ENCODE measurements at regions not wholly inside any gene's neighbourhood (a gene's known extent, or its start where the extent isn't known, plus 50 kb on each side); places are given as distances from the start of the nearest gene placed in this dataset.

DNA sequence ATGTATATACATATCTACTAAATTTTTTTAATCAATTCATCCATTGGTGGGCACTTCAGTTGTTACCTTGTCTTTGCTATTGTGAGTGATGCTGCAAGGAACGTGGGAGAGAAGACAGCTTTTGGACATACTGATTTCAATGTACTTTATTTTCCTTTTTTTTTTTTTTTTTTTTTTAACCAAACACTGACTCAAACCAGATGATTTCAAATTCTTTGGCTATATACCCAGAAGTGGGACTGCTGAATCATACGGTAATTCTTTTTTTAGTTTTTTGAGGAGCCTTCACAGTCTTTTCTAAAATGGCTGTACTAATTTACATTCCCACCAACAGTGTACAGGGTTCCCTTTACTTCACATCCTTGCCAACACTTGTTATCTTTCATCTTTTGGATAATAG lies 204.7 kb downstream of the INSIG2 start:
- H2AFZ ChIP-seq (ENCODE audit: low read length), result no peak overlapping the region
- no peaks in the 10 kb centered on the region for H3K4me1 ChIP-seq (ENCODE audit: insufficient read depth, low read length, severe bottlenecking)
- no peaks in the 10 kb centered on the region for H3K36me3 ChIP-seq (ENCODE audit: insufficient read depth, low read length)
- H4K20me1 ChIP-seq (ENCODE audit: insufficient read depth, low read length), result no peaks in the 10 kb centered on the region
- H3F3A ChIP-seq (ENCODE audit: insufficient read depth, low read length), result no peaks in the 10 kb centered on the region
- H3K27me3 ChIP-seq (ENCODE audit: insufficient read depth, low read length), result no peaks in the 10 kb centered on the region
- no peak overlapping the region for H3K4me2 ChIP-seq (ENCODE audit: low read length)
- H3K9ac ChIP-seq (ENCODE audit: low read length), result no peak overlapping the region
- H3K79me2 ChIP-seq (ENCODE audit: insufficient read depth, low read length), result no peaks in the 10 kb centered on the region
- no peaks in the 10 kb centered on the region for H3K9me2 ChIP-seq (ENCODE audit: low read depth, low read length)
- H3K9me3 ChIP-seq (ENCODE audit: low read length), result no peaks in the 10 kb centered on the region
- H3K4me3 ChIP-seq (ENCODE audit: low read depth, low read length, poor library complexity, severe bottlenecking), result no peak overlapping the region
- no peak for TF ChIP-seq EZH2 (IDR thresholded peaks at IDR 0.05; ENCODE audit: borderline replicate concordance, low read length)
- no peak for TF ChIP-seq CTCF (IDR thresholded peaks at IDR 0.05; ENCODE audit: low read length)
- no peak overlapping the region for H3K27ac ChIP-seq (ENCODE audit: low read depth, low read length, poor library complexity, severe bottlenecking)

DNA sequence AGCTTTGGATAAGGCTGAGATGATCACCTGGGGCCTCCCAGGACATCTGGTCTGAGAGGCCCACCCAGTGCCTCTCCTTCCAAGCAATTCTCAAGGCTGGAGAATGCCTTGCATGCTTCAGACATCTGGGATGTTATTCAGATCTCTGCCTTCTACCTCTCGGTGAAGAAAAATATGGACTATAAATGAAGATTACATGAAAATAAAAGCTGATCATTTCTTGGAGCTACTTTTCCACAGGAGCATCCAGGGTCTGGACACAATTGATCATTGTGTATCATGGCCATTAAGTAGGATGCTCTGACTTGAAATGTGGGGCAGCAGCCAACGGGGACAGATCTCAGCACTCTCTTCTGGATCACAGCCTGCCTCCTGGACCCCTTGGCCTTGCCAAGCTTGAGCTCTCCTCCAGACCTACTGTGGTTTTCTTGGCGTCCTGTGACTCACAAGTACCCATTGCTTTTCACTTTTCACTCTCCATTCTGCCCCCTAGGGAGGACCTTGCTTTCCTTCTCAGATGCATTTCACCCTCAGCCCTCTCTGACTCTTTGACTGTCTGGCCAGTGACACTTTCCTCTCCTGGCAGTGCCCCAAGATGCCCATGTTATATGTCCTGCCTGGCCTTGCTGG lies 203.1 kb downstream of the INSIG2 start:
- no peaks in the 10 kb centered on the region for H3K27me3 ChIP-seq (ENCODE audit: insufficient read depth, low read length)
- no peaks in the 10 kb centered on the region for H3K36me3 ChIP-seq (ENCODE audit: insufficient read depth, low read length)
- H2AFZ ChIP-seq (ENCODE audit: low read length), result no peak overlapping the region
- no peaks in the 10 kb centered on the region for H3K9me2 ChIP-seq (ENCODE audit: low read depth, low read length)
- no peak overlapping the region for H3K27ac ChIP-seq (ENCODE audit: low read depth, low read length, poor library complexity, severe bottlenecking)
- H3K4me1 ChIP-seq (ENCODE audit: insufficient read depth, low read length, severe bottlenecking), result no peaks in the 10 kb centered on the region
- H3K4me2 ChIP-seq (ENCODE audit: low read length), result no peak overlapping the region
- H3K4me3 ChIP-seq (ENCODE audit: low read depth, low read length, poor library complexity, severe bottlenecking), result no peak overlapping the region
- no peak overlapping the region for H3K9ac ChIP-seq (ENCODE audit: low read length)
- H3K79me2 ChIP-seq (ENCODE audit: insufficient read depth, low read length), result no peaks in the 10 kb centered on the region
- no peaks in the 10 kb centered on the region for H4K20me1 ChIP-seq (ENCODE audit: insufficient read depth, low read length)
- TF ChIP-seq EZH2 (IDR thresholded peaks at IDR 0.05; ENCODE audit: borderline replicate concordance, low read length), result no peak
- no peak for TF ChIP-seq CTCF (IDR thresholded peaks at IDR 0.05; ENCODE audit: low read length)
- no peaks in the 10 kb centered on the region for H3F3A ChIP-seq (ENCODE audit: insufficient read depth, low read length)
- no peaks in the 10 kb centered on the region for H3K9me3 ChIP-seq (ENCODE audit: low read length)

DNA sequence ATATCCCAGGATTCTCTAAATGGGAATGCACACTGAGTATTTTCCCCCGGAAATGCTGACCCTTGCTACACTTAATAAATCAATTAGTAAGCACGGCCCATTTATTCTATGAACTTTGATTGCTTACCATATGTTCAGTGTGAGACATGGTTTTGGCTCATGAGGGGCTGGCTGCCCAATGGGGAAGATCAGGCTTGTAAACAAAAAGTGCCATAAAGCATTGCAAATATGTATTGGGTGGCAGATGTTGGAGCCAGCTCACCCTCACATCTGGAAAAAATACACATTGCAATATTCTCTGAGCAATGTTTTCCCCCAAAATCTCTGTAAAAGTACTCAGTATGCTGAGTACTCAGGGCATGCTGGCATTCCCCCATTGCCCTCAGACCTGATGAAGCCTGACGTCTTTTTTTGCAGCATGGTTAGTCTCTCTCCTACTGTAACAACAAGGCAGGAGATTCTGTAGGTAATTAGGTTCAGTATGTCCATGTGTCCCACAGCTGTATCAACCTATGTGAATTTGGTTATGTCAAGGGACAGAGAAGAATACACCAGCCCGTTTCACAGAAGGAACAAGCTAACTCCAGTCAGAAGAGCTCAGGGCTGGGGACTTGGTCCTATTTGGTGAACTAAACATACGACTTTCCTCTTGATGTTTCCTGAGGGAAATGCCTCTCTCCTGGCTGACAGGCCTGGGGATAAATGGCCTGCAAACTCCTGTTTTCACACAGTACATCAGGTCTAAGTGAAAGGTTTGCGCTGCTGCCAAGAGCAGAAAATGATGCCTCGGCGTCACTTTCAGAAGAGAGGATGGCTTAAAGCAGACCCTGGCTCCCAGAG lies 202.4 kb downstream of the INSIG2 start:
- no peaks in the 10 kb centered on the region for H3K9me2 ChIP-seq (ENCODE audit: low read depth, low read length)
- H3K9me3 ChIP-seq (ENCODE audit: low read length), result no peaks in the 10 kb centered on the region
- TF ChIP-seq CTCF (IDR thresholded peaks at IDR 0.05; ENCODE audit: low read length), result no peak
- no peak for TF ChIP-seq EZH2 (IDR thresholded peaks at IDR 0.05; ENCODE audit: borderline replicate concordance, low read length)
- H4K20me1 ChIP-seq (ENCODE audit: insufficient read depth, low read length), result no peaks in the 10 kb centered on the region
- H3K4me3 ChIP-seq (ENCODE audit: low read depth, low read length, poor library complexity, severe bottlenecking), result no peak overlapping the region
- no peak overlapping the region for H2AFZ ChIP-seq (ENCODE audit: low read length)
- H3K36me3 ChIP-seq (ENCODE audit: insufficient read depth, low read length), result no peaks in the 10 kb centered on the region
- H3K4me1 ChIP-seq (ENCODE audit: insufficient read depth, low read length, severe bottlenecking), result no peaks in the 10 kb centered on the region
- no peak overlapping the region for H3K9ac ChIP-seq (ENCODE audit: low read length)
- no peaks in the 10 kb centered on the region for H3K27me3 ChIP-seq (ENCODE audit: insufficient read depth, low read length)
- H3K27ac ChIP-seq (ENCODE audit: low read depth, low read length, poor library complexity, severe bottlenecking), result no peak overlapping the region
- H3K79me2 ChIP-seq (ENCODE audit: insufficient read depth, low read length), result no peaks in the 10 kb centered on the region
- no peak overlapping the region for H3K4me2 ChIP-seq (ENCODE audit: low read length)
- H3F3A ChIP-seq (ENCODE audit: insufficient read depth, low read length), result no peaks in the 10 kb centered on the region
